Left forelimb (tissue), 1 donor: ENCODE measurements at regions not wholly inside any gene's neighbourhood (a gene's known extent, or its start where the extent isn't known, plus 50 kb on each side); places are given as distances from the start of the nearest gene placed in this dataset.

ENCODE experiments used
- DNase-seq: peaks from one replicate; pipeline ENCODE4 v3.0.0-alpha.2; 2018; ENCODE audit warnings: low spot score

DNA sequence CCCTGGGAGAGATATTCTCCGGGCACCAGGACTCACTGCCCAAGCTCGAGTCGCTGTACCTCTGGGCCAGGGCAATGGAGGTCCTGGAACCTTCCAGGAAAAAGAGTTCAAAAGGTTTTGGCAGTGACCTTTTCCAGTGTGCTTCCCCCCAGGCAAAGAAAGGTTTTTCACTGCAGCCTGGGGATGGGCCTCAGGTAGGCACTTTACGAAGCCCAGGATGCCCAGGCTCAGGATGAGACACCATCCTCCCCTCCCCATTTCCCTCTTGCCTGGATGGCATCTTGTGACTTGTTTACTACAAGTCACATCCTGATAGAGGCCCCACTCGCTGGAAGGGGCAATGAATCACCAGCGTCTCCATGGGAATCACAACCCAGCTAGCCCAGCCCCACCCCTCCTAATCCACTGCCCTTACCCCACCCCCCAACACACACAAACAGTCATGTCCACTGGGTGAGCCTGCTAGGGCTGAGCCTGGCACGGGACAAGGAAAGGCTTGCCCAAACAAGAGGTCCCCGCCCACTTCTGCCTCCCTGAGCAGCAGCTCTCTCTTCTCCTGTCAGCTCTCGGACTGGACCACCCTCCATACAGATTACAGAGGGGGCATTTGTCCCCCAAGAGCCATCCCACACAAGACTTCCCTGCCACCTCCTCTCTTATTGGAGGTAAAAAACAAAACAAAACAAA, 93.8 kb upstream of the SMNDC1 start:
- no peak for DNase-seq

DNA sequence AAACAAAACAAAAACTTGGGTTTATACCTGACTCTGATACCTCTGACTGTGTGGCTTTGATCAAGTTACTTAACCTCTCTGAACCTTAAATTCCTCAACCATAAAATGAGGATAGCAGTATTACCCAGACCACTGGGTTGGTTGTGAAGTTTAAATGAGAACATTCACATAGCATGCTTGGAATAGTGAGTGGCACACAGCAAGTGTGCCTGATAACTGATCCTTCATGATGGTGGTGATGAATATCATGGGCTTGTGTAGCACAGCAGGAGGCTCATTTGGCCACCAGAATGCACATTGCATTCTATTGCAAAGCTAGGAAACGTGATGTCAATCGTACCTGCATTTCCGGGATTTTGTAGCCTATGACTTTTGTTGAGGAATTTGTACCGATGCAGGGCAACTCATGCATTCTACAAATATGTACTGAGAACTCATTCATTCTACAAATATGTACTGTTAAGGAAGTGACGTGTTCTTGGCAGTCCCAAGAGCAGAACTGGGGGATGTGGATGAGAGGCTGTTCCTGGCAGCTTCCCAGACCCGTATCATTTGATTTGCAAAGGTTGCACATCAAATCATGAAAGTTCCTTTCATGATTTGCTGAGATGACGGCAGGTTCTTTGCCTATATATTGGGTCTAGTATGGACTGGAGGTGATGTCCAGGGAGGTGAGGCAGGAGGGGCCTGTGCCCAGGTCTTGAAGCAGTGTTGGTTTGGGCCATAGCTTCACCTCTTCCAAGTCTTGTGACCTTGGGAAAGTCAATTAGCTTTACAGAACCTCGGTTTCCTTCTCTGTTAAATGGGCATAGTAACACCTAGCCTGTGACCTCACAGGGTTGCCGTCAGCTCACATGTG, 94.6 kb upstream of the SMNDC1 start:
- DNase-seq = no peak

DNA sequence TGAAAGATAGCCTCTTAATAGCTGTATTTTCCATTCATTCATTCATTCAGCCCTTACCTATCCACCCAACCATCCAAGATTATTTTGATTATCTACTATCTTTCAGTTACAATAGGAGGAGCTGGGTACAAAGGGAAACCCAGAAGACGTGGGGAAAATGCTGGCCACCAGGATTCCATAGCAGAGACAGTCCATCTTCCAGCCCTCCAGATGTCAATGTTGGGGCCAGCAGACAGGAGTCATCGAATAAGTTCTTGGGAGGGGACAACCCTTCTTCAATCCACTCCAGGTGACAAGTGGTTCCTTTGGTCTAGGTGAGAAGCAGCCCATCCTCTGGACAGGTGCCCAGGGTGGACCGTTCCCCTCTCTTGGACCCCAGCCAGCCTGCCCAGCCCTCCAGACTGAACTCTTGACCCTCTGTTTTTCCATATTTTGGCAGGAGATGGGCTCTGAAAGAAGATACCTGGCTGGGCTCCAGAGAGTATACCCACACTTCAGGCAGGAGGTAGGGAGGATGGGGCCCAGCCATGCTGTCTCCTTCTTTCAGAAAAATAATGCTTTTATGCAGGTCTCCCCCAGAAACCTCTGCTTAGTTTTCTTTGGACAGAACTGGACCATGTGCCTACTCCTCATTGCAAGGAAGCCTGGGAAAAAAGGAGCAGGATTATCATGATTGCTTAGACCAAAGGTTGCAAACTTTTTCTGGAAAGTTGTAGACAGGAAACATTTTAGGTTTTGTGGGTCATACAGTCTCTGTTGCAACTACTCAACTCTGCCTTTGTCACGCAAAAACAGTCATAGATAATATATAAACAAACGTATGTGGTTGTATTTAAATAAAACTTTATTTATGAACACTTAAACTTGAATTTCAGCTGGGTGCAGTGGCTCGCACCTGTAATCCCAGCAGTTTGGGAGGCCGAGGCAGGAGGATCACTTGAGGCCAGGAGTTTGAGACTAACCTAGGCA, 95.5 kb upstream of the SMNDC1 start:
- DNase-seq = no peak

DNA sequence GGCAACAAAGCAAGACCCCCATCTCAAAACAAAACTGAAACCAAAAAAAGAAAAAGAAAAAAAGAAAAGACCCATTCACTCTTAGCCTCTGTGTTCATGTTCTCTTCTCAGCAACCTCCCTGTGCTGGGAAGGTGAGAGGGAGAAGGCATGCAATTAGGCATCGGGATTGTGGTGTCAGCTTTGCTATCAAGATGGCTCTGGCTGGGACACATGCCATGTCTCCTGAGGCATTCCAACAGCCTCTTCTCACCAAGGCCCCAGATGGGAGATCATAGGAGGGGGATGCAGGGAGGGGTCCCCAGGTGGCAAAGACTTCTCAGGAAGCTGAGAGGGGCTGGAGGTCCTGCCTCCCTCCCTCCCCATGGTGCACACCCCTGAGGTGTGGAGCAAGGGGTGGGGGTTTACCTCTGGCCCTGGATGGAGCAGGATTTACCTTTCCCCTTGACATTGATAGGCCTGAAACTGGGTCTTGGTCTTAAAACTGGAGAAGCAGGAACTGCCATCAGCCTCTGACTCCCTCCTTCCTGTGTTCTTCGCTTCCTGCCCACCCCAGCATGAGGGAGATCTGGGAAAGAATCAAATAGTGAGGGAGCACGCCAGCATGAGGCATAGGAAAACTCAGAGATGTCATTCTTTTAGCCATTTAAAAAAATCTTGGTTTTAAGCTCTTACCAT, 96.2 kb upstream of the DUSP5 start:
- no peak for DNase-seq

DNA sequence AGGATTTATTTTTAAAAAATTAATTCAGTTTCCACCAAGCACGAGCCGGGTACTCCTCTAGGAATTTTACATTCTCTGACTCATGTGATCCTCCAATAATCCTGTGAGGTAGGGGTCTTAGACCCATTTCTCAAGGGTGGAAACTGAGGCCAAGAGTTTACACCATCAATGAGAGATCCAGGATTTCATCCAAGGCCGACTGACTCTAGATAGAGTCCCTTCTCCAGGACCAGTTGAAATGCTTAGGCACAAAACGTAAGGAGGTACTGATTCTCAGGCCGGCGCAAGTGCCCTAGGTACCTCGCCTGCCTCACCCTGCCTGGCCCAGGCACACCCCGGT, 95.7 kb upstream of the DUSP5 start:
- DNase-seq = no peak

DNA sequence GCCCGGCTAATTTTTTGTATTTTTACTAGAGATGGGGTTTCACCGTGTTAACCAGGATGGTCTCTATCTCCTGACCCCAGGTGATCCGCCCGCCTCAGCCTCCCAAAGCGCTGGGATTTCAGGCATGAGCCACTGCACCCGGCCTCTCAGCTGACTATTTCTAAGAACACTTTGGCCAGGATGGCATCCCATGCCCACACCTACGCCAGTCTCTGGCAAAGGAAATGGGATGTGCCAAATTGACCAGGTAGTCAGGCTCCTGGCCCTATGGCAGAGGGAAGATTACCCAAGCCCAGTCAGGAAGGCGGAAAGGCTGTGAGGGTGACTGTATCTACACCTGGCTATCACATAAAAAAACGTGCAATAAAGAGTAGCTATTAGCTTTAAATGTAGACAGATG, 94.1 kb upstream of the DUSP5 start:
- DNase-seq = no peak

DNA sequence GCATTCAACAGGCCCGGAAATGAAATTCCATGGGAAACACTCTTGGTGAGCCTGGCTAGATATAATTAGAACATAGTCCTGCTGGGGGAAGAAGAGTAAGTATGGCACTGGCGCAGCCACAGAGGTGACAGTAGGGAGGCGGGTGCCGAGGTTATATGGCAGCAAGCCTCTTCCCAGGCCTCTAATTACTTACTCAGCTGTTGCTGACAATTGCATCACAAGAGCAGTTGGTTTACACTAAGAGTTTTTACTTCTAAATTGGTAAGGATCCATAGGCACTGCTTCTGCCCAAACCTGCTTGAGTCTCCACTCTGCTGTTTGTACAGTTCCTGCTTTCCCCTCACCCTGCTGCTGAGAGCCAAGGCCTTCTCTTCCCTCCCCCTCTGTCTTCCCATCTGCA, 93.3 kb upstream of the DUSP5 start:
- no peak for DNase-seq

DNA sequence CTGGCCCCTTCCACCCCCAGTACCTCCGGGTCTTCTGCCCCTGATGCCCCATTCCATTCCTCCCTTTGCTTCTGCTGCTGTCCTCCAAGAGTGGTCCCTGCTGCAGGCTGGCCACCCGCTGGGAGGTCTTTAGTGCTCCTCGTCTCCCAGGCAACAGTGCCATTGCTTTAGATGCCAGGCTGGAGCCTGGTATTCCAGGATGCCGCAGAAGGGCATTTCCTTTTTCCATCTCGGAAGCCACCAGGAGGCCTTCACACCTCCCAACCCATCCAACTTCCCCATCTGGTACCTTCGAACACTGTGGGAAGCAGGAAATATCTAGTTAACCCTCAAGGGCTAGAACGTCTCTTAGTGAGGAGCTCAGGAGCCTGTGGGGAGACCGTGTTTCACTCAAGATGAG, 92.9 kb upstream of the DUSP5 start:
- DNase-seq = no peak

DNA sequence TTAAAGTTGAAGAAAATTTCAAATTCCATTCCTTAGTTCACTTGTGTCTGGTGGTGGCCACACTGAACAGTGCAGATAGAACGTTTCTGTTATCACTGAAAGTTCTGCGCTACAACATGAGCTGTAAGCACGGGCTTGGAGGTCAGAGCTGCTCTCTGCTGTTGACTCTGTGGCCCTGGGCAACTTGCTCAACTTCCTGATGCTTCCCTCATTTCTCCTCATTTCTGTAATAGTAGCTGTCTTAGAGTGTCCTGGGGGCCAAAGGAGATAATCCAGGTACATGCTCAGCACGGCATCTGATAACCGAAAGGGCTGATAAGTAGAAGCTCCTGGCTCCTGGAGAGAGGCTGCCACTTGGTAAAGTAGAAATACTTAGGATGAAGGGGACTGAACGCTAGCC, 92.3 kb upstream of the DUSP5 start:
- DNase-seq = no peak

DNA sequence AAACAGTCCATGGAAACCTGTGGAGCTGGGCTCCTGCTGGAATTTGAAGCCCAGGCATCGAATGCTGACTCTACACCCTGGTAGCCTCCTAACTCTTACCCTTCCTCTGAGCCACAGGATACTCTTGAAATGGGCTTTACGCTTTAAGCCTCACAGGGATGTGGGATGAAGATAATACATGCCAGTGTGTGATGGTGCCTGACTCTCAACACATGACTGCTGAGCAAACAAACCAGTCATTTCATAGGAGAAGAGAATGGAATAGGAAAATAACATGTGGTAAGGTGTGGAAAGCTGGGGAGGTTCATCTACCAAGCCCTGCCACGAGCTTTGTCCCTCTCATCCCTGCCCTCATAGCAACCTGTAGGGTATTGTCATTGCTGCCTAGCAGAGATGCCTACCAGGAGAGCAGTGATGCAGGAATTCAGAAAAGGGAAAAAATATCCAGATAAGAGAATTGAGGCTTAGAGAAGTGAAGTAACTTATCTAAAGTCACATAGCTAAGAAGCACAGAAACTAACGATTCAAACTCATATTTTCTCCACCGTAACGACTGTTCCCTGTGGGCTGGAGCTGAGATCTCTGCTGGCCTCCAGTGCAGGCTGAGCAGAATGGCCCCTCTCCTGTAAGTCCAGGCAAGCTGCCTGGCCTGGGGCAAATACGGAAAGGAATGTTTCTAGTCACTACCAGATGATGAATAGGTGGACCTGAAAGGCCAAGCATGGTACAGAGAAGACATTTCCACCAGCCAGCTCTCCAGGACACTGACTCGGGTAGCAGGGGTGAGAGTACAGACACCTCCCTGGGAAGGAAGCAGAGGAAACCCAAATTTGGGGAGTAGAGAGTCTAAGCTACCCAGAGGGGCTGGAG, 90.2 kb upstream of the DUSP5 start:
- DNase-seq = no peak

DNA sequence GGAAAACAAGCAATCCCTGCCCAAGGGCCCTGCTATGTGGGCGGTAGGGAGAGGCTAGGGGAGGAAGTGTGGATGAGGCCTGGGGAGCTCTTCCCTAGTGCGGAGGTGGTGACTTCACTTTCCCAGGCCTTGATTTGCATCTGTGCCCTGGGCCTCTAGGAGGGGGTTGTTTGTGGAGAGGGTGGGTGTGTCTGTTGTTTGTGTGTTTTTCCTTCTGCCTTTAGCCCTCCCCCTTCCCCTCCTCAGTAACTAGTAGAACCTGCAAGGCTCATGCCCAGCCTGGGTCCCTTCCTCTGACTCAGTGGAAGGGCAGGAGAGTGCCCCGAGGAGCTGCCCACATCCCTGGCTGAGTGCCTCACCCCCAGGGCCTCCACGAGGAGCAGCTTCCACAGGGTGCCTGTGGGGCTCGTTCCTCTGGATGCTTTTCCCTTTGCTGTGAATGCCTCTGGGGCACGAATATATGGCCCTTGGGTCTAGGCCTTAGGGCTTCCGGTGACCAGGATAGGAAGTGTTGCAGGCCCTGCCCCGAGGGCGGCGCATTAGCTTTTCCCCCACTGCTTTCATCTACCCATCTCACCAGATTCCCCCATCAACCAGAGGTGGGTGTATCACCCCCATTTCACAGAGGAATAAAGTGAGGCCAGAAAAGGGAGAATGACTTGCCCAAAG, 89.4 kb upstream of the DUSP5 start:
- no peak for DNase-seq

DNA sequence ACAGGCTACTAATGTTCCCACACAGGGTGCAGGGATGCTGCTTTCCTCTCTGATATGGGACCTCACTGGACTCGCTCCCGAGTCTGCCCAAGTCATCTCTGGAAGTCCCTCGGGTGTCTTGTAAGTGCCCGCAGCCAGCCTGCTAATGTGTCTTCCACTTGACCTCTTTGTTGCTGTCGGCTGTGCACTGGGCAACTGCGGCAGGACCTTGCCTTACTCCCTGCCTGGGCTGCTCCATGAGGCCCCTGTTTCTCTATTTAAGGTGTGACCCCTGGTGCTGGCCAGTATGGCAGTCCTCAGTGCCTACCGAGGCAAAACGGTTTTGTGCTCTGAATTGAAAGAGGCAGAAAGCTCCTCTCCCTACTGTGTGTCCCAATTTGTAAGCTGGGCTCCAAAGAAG, 88.8 kb upstream of the DUSP5 start:
- no peak for DNase-seq

DNA sequence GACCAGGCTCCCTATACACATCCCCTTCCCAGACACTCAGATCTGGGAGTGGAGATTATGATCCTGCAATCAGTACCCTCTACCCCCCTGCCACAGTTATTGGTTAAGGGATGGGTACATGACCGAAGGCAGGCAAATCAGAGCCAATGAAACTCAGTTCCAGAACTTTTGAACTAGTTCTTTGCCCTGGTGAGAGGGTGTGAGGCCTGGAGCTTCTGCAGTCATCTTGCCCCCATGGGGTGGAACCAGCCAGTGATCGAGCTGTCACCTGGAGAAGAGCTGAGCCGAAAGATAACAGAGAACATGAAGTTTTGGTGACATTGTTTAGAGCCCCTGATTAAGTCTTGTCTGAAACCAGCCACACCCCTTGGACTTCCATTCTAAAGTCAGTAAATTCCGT, 88.2 kb upstream of the DUSP5 start:
- DNase-seq = no peak

DNA sequence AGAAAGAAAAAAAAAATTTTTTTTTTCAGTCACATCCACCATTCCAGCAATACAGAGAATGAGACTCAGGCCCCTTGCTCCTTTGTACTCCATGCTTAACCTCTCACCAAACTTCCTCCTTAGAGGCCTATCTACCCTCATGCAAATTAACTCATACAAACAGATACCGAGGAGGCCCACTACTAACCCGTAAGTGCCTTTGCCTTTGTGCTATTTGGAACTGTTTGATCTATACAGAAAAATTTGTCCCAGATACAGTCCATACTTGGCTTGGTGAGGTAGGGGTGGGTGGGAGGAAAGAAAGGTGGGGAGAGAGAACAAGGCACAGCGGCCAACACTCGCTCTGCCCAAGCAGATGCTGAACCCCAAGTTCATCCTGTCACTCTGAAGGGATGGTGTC, 87.8 kb upstream of the DUSP5 start:
- DNase-seq = no peak

DNA sequence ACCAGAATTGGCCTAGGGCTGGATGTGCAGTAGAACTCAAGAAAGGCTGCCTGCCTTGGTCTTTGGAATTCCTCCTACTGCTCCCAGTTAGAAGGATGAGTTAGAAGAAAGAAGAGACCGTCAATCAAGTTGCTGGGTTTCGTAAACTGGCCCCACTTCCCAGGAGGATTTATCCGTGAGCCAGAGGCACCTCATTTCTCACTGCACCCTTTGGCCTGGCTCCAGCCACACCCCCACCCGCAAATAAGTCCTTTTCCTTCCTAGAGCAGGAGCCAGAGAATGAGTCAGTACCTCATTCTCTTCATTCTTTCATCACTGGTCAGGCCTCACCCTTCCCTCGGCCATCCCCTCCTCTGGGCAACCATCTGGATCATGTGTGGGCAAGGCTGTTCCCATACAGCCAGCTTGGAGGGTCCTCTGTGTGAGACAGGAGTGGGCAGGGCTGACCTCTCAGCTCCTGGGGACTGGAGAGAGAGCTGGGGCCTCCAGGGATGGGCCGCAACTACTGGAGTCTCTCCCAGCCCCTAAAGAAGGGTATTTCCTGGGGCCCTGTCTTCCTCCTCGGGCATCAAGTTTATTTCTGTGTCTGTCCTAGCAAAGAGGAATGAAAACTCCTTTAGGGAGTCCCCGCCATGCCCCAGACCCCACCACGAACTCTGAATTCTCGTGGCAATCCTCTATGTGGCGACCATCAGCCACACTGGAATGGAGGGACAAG, 87.2 kb upstream of the DUSP5 start:
- no peak for DNase-seq

DNA sequence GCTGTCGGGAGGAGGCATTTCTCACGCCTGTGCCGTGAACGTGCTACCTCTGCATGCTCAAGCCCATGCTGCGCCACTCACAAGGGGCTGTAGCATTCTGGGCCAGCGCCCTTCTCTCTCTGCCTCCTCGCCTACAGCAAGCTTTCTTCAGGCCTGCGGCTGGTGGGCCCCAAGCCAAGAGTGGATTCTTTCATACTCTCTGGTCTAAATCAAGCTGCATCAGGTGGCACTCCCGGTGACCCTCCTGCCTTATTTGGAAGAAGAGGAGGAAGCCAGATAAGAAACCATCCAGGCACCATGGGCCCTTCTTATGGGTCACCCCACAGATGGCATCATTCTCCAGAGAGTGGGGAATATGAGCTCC, 86.7 kb upstream of the DUSP5 start:
- no peak for DNase-seq

DNA sequence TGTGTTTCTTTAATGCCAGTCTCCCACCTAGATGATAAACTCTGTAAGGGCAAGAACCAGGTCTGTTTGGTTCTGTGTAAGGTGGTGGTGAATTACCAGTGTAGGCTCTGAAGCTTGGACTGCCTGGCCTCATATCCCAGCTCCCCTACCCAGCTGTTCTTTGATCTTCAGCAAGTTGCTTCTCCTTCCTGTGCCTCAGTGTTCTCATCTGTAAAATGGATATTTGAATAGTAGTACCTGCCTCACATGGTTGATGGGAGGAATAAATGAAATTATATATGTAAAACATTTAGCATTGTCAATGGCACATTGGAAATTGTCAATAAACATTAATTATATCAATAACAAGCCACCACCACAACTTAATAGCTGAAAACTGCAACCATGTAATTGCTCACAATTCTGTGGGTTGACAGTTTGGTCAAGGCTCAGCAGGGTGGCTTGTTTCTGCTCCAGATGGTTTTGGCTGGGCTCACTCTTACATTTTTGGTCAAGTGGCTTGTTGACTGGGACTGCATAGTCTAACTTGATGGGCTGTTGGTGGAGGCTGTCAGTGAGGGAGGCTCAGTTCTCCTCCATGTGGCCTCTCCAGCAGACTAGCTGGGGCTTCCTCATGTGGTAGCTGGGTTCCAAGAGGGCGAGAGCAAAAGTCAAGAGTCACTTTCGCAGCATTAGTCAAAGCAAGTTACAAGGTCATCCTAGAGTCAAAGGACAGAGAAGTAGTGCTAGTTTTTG, 84.5 kb upstream of the DUSP5 start:
- DNase-seq = no peak

DNA sequence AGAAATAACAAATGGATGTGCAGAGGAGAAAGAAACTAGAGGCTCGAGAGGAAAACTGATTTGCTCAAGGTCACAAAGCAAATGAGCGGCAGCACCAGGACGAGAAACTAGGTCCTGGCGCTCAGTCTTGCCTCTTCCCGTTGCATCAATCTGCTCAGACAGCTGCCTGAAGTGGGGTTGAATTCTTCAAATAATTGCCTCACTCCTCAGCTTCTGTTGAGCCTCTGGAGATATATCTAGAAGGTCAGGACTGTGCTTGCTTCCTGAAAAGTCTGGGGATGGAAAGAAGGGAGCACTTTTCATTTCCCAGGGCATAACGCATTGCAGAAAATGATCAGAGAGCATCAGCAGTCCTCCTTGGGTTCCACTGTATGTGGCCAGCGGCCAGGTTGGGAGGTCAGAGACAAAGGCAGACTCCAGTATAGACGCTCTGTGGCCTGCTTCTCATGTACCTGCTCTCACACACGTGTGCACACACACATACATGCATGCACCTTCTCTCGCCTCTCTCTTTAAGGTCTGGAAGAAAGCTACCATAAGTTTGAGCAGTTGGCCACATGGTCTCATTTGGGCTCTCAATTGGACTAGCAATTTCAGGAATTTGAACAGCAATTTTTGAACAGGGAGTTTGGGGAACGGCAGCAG, 83.7 kb upstream of the DUSP5 start:
- DNase-seq = no peak
